RWPE1 (cell line): ENCODE measurements at regions not wholly inside any gene's neighbourhood (a gene's known extent, or its start where the extent isn't known, plus 50 kb on each side); places are given as distances from the start of the nearest gene placed in this dataset.

Experiments used
- CTCF ChIA-PET: fragments of 350-600 bp; sonication (Branson Sonifier 250); formaldehyde crosslinking; extraction: SDS; loops from one replicate; lab custom pipeline; 2021; lab: Yijun Ruan, JAX
- POLR2A ChIA-PET: fragments of 400-600 bp; formaldehyde crosslinking; extraction: SDS; loops from one replicate; lab custom pipeline; 2020; ENCODE audit warnings: antibody characterized with exemption; ENCODE audit not compliant: low non-redundant PET; lab: Yijun Ruan, JAX
- DNase-seq: peaks from one replicate; pipeline ENCODE4 v3.0.0; 2012; ENCODE audit warnings: low spot score
- H3K27ac ChIP-seq: fragments of 450-650 bp; 2 replicates; pipeline ENCODE4 v1.5.1; 2017
- CTCF ChIP-seq: fragments of 450-650 bp; conservative IDR thresholded peaks from 2 replicates; pipeline ENCODE4 v1.5.1; 2017; ENCODE audit warnings: low read depth, mild to moderate bottlenecking

- CTCF ChIA-PET: interaction anchor here (0.6 kb wide), 1 partner anchor 333 kb away, joined by 3 read pairs; no protein-coding TSS in a partner anchor
- no peak overlapping the region for H3K27ac ChIP-seq
- no peak for DNase-seq
- POLR2A ChIA-PET: no interaction called here
- TF ChIP-seq CTCF: no peak
Observed at GRCh38 chr3:146974001-146974400, 368.9 kb upstream of the PLSCR5 start.

GRCh38 chr3:146972726-146973125 lies 367.6 kb upstream of the PLSCR5 start:
- no peak for DNase-seq
- H3K27ac ChIP-seq: no peak overlapping the region
- ChIA-PET CTCF (no interaction called here), POLR2A (no interaction called here)
- TF ChIP-seq CTCF: no peak

DNA sequence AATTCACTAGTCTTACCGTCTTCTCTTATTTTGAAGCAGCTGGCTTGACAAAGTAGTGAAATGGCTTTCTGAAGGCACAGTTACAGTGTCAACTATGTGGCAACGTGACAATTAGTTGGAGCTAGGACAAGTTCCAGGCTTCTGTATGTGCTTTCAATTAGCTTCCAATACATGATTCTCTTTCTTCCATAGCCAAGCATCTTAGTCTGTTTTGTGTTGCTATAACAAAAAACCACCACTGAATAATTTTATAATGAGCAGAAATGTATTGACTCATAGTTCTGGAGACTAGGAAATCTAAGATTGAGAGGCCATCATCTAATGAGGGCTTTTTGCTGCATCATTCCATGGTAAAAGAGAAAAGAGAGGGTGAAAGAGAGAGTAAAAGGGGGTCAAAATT lies 365.1 kb upstream of the PLSCR5 start:
- ChIA-PET POLR2A (no interaction called here), CTCF (no interaction called here)
- no peak overlapping the region for H3K27ac ChIP-seq
- no peak for TF ChIP-seq CTCF
- DNase-seq: no peak

GRCh38 chr3:146969356-146969755 lies 364.2 kb upstream of the PLSCR5 start:
- DNase-seq: no peak
- no peak for TF ChIP-seq CTCF
- H3K27ac ChIP-seq: no peak overlapping the region
- ChIA-PET CTCF (no interaction called here), POLR2A (no interaction called here)

DNA sequence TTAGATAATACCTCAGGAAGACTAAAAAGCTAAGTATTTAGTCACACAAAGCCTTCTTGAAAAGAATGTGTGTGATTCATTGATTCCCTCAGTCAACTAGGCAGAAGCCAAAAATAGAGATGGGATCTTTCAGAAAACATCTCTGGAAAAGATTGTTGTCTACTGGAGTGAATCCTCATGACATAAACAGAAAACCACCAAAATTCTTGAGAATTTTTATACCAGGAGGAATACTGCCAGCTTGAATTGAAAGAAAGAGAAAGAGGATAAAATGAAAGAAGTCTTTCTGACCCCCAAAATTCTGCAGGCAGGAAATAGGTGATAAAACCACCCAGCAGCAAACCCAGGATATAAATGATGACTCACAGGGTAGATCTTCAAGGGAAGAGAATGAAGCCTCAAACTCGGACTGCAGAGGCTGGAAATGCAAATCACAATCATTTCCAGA lies 363.1 kb upstream of the PLSCR5 start:
- POLR2A ChIA-PET: no interaction called here
- CTCF ChIA-PET: no interaction called here
- peak; percentile 17 for DNase-seq
- no peak overlapping the region for H3K27ac ChIP-seq
- no peak for TF ChIP-seq CTCF

- CTCF ChIA-PET: no interaction called here
- DNase-seq: no peak
- TF ChIP-seq CTCF: no peak
- POLR2A ChIA-PET: no interaction called here
- no peak overlapping the region for H3K27ac ChIP-seq
Observed at GRCh38 chr3:146967783-146968182, 362.6 kb upstream of the PLSCR5 start.
